Calu3 (cell line): ENCODE measurements at regions not wholly inside any gene's neighbourhood (a gene's known extent, or its start where the extent isn't known, plus 50 kb on each side); places are given as distances from the start of the nearest gene placed in this dataset.

Source experiments
- BruUV-seq: library from RNA; stranded (reverse); fragments of 400-500 nt; replicated peaks from 2 replicates; lab custom pipeline; 2021; lab: Mats Ljungman, UMichigan
- CTCF ChIA-PET: fragments of 300-600 bp; sonication (Branson Sonifier 250); formaldehyde crosslinking; loops from one replicate; lab custom pipeline; 2022; ENCODE audit warnings: antibody characterized with exemption; lab: Charles Lee
- DNase-seq: peaks from one replicate; pipeline ENCODE4 v3.0.0; 2022
- H3K27ac Mint-ChIP-seq: one replicate; pipeline ENCODE4 v1.8.0; 2022; ENCODE audit warnings: mixed read lengths; ENCODE audit not compliant: unreplicated experiment
- H3K27me3 Mint-ChIP-seq: one replicate; pipeline ENCODE4 v1.8.0; 2022; ENCODE audit warnings: mixed read lengths; ENCODE audit not compliant: unreplicated experiment
- H3K36me3 Mint-ChIP-seq: one replicate; pipeline ENCODE4 v1.8.0; 2022; ENCODE audit warnings: mild to moderate bottlenecking, moderate library complexity, mixed read lengths; ENCODE audit not compliant: insufficient read depth, unreplicated experiment
- H3K4me1 Mint-ChIP-seq: one replicate; pipeline ENCODE4 v1.8.0; 2022; ENCODE audit warnings: mild to moderate bottlenecking, low read depth, mixed read lengths; ENCODE audit not compliant: unreplicated experiment
- H3K4me3 Mint-ChIP-seq: one replicate; pipeline ENCODE4 v1.8.0; 2022; ENCODE audit warnings: mild to moderate bottlenecking, low read depth, moderate library complexity, mixed read lengths; ENCODE audit not compliant: unreplicated experiment
- H3K9me3 Mint-ChIP-seq: one replicate; pipeline ENCODE4 v1.8.0; 2022; ENCODE audit warnings: low read depth, mixed read lengths; ENCODE audit not compliant: unreplicated experiment
- CTCF ChIP-seq: fragments of 200-600 bp; IDR thresholded peaks from one replicate; pipeline ENCODE4 v1.8.0; 2022; ENCODE audit warnings: antibody characterized with exemption; ENCODE audit not compliant: unreplicated experiment
- intact Hi-C: fragments of 100-400 bp; cut with micrococcal nuclease; formaldehyde crosslinking; loops from one replicate; pipeline ENCODE4 v1.10.0; 2022; ENCODE audit not compliant: unreplicated experiment

DNA sequence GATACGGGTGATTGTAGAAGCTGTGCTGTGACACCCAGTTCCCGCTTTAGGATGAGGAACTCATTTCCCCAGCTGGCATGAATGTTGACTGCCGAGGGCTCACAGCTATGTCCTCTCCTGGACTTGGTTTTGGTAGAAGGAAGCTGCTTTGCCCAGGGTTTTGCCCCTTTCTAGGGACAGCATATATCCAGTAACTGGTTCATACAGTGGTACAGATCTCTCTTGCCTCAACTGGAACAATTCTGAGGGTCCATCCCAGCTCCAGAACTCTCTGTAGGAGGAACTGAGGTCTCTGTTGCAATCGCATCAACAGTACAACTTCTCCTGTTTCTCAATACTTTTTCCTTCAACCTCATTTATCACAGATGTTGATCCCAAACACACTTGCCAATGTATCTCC, 54.5 kb upstream of the FNDC3B start:
- no peaks in the 10 kb centered on the region for H3K27me3 Mint-ChIP-seq
- intact Hi-C loops = no loop called here
- no peak overlapping the region for H3K4me3 Mint-ChIP-seq
- H3K36me3 Mint-ChIP-seq = no peaks in the 10 kb centered on the region
- CTCF ChIA-PET = interaction anchor here (0.6 kb wide), 1 partner anchor 1010 kb away, joined by 3 read pairs; no protein-coding TSS in a partner anchor
- BruUV-seq = no TSS peak
- no peak overlapping the region for H3K27ac Mint-ChIP-seq
- H3K4me1 Mint-ChIP-seq = peaks cover 33% of the 10 kb centered on the region
- DNase-seq = no peak
- H3K9me3 Mint-ChIP-seq = peaks cover under 1% of the 10 kb centered on the region
- TF ChIP-seq CTCF = no peak

DNA sequence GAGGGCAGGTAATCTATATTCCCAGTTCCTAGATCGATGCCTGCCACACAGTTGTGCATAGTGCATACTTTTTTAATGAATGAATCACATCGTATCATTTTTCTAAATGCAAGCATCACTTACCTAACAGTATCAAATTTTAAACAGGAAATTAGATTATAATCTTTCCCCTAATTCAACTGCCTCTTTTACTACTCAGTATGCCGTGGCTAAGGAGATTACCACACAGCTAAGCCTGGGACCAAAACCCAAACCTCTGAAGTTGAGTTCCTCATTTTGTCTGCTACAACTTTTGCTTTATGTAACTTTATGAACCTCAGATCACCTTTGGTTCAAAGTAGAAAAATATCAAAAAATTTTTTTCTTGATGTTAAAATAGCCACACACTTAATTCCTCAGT, 53.2 kb upstream of the FNDC3B start:
- CTCF ChIA-PET = no interaction called here

GRCh38 chr3:171986757-171987518, 52.4 kb upstream of the FNDC3B start:
- Mint-ChIP-seq H3K36me3 (no peaks in the 10 kb centered on the region), H3K27ac (no peak overlapping the region), H3K9me3 (peaks cover 5% of the 10 kb centered on the region), H3K4me1 (peaks cover 32% of the 10 kb centered on the region), H3K27me3 (no peaks in the 10 kb centered on the region), H3K4me3 (no peak overlapping the region)
- TF ChIP-seq CTCF = no peak
- intact Hi-C loops = no loop called here
- CTCF ChIA-PET = no interaction called here
- no TSS peak for BruUV-seq
- DNase-seq = no peak

More for the DNA sequence above, 53.2 kb upstream of the FNDC3B start:
- H3K4me3 Mint-ChIP-seq = no peak overlapping the region
- H3K9me3 Mint-ChIP-seq = peaks cover 5% of the 10 kb centered on the region
- no peak for TF ChIP-seq CTCF
- DNase-seq = no peak
- H3K27me3 Mint-ChIP-seq = no peaks in the 10 kb centered on the region
- no peak overlapping the region for H3K27ac Mint-ChIP-seq
- no TSS peak for BruUV-seq
- intact Hi-C loops = no loop called here
- peaks cover 30% of the 10 kb centered on the region for H3K4me1 Mint-ChIP-seq
- H3K36me3 Mint-ChIP-seq = no peaks in the 10 kb centered on the region
